SK-N-SH treated with all-trans-retinoic acid at 6 μM for 48 hours (cell line): ENCODE measurements at regions not wholly inside any gene's neighbourhood (a gene's known extent, or its start where the extent isn't known, plus 50 kb on each side); places are given as distances from the start of the nearest gene placed in this dataset.

Experiments used
- ATAC-seq: fragments of 200-7000 bp; cut with Tn5 transposase; 3 replicates; pipeline ENCODE4 v1.9.1; 2020; ENCODE audit warnings: mild to moderate bottlenecking, moderate library complexity
- ARNTL ChIP-seq: fragments of 450-650 bp; formaldehyde crosslinking; IDR thresholded peaks from 2 replicates; pipeline ENCODE4 v1.5.0; 2020; ENCODE audit warnings: low read depth, mild to moderate bottlenecking, moderate library complexity, borderline replicate concordance
- CREB5 ChIP-seq: fragments of 250-450 bp; sonication (Bioruptor Pico); IDR thresholded peaks from 2 replicates; pipeline ENCODE4 v1.5.1; 2020; ENCODE audit warnings: low read depth, mild to moderate bottlenecking, moderate library complexity
- CSDC2 ChIP-seq: fragments of 250-450 bp; sonication (Bioruptor Pico); IDR thresholded peaks from 2 replicates; pipeline ENCODE4 v1.5.0; 2020; ENCODE audit warnings: mild to moderate bottlenecking, moderate library complexity
- ESRRG ChIP-seq: fragments of 250-450 bp; sonication (Bioruptor Pico); IDR thresholded peaks from 2 replicates; pipeline ENCODE4 v1.6.1; 2021; ENCODE audit warnings: mild to moderate bottlenecking
- GLIS3 ChIP-seq: fragments of 250-450 bp; sonication (Bioruptor Pico); IDR thresholded peaks from 2 replicates; pipeline ENCODE4 v1.5.0; 2020; ENCODE audit warnings: mild to moderate bottlenecking, moderate library complexity
- ISL1 ChIP-seq: fragments of 250-450 bp; sonication (Bioruptor Pico); IDR thresholded peaks from 2 replicates; pipeline ENCODE4 v2.1.2; 2022; ENCODE audit warnings: mild to moderate bottlenecking, moderate library complexity
- OSR1 ChIP-seq: fragments of 250-450 bp; sonication (Bioruptor Pico); IDR thresholded peaks from 2 replicates; pipeline ENCODE4 v1.8.0; 2022; ENCODE audit warnings: moderate library complexity, mild to moderate bottlenecking, inconsistent platforms
- PATZ1 ChIP-seq: fragments of 250-450 bp; sonication (Bioruptor Pico); IDR thresholded peaks from 2 replicates; pipeline ENCODE4 v1.8.0; 2020; ENCODE audit warnings: mild to moderate bottlenecking, moderate library complexity, borderline replicate concordance
- POU6F1 ChIP-seq: fragments of 250-450 bp; sonication (Bioruptor Pico); IDR thresholded peaks from 2 replicates; pipeline ENCODE4 v1.8.0; 2021; ENCODE audit warnings: low read depth, mild to moderate bottlenecking, moderate library complexity, borderline replicate concordance
- RARB ChIP-seq: fragments of 250-450 bp; sonication (Bioruptor Pico); IDR thresholded peaks from 2 replicates; pipeline ENCODE4 v1.8.0; 2021; ENCODE audit warnings: mild to moderate bottlenecking, moderate library complexity
- SNAI2 ChIP-seq: fragments of 250-450 bp; sonication (Bioruptor Pico); IDR thresholded peaks from 2 replicates; pipeline ENCODE4 v1.5.0; 2020; ENCODE audit warnings: mild to moderate bottlenecking, moderate library complexity
- TCF4 ChIP-seq: fragments of 250-450 bp; sonication (Bioruptor Pico); IDR thresholded peaks from 2 replicates; pipeline ENCODE4 v1.8.0; 2021; ENCODE audit warnings: mild to moderate bottlenecking, moderate library complexity, borderline replicate concordance
- TOX ChIP-seq: fragments of 250-450 bp; sonication (Bioruptor Pico); IDR thresholded peaks from 2 replicates; pipeline ENCODE4 v1.8.0; 2021; ENCODE audit warnings: mild to moderate bottlenecking, moderate library complexity, borderline replicate concordance
- TSHZ2 ChIP-seq: fragments of 250-450 bp; sonication (Bioruptor Pico); IDR thresholded peaks from 2 replicates; pipeline ENCODE4 v1.5.0; 2020; ENCODE audit warnings: mild to moderate bottlenecking, moderate library complexity
- ZC3H10 ChIP-seq: fragments of 250-450 bp; sonication (Bioruptor Pico); IDR thresholded peaks from 2 replicates; pipeline ENCODE4 v1.5.1; 2021; ENCODE audit warnings: mild to moderate bottlenecking, moderate library complexity
- ZFP3 ChIP-seq: fragments of 250-450 bp; sonication (Bioruptor Pico); IDR thresholded peaks from 2 replicates; pipeline ENCODE4 v1.5.0; 2020; ENCODE audit warnings: mild to moderate bottlenecking, moderate library complexity
- ZFP30 ChIP-seq: fragments of 450-650 bp; formaldehyde crosslinking; IDR thresholded peaks from 2 replicates; pipeline ENCODE4 v1.5.0; 2022; ENCODE audit warnings: mild to moderate bottlenecking, moderate library complexity
- ZNF565 ChIP-seq: fragments of 450-650 bp; formaldehyde crosslinking; conservative IDR thresholded peaks from 2 replicates; pipeline ENCODE4 v1.5.0; 2020; ENCODE audit warnings: low read depth, mild to moderate bottlenecking, moderate library complexity
- ZNF8 ChIP-seq: fragments of 450-650 bp; formaldehyde crosslinking; IDR thresholded peaks from 2 replicates; pipeline ENCODE4 v1.5.0; 2020; ENCODE audit warnings: mild to moderate bottlenecking, moderate library complexity

- ATAC-seq: no peak
Measured at GRCh38 chr13:91020461-91021034, 326.9 kb upstream of the MIR17HG start.

GRCh38 chr13:91024157-91024792 lies 323.2 kb upstream of the MIR17HG start:
- TF ChIP-seq TOX (no peak), PATZ1 (CRISPR knock-in tag) (no peak), ZFP3 (no peak), CREB5 (CRISPR knock-in tag) (no peak), OSR1 (CRISPR knock-in tag) (no peak), SNAI2 (CRISPR knock-in tag) (no peak)
- ATAC-seq: no peak

More at GRCh38 chr13:91020461-91021034, 326.9 kb upstream of the MIR17HG start:
- TF ChIP-seq ISL1 (no peak), ZNF8 (no peak), RARB (CRISPR knock-in tag) (no peak), OSR1 (CRISPR knock-in tag) (no peak), CSDC2 (no peak), TCF4 (CRISPR knock-in tag) (no peak), TSHZ2 (CRISPR knock-in tag) (no peak), ZFP30 (CRISPR knock-in tag) (no peak)

GRCh38 chr13:91025442-91025841 lies 322.0 kb upstream of the MIR17HG start:
- TF ChIP-seq ESRRG: no peak
- TF ChIP-seq ZC3H10 (CRISPR knock-in tag): no peak
- no peak for TF ChIP-seq ZNF8
- TF ChIP-seq TSHZ2 (CRISPR knock-in tag): no peak
- TF ChIP-seq TCF4 (CRISPR knock-in tag): no peak
- no peak for TF ChIP-seq GLIS3 (CRISPR knock-in tag)
- TF ChIP-seq ARNTL (CRISPR knock-in tag): no peak
- no peak for ATAC-seq

- ATAC-seq: no peak
- TF ChIP-seq PATZ1 (CRISPR knock-in tag) (no peak), ZFP3 (no peak), SNAI2 (CRISPR knock-in tag) (no peak), GLIS3 (CRISPR knock-in tag) (no peak), POU6F1 (CRISPR knock-in tag) (no peak), ZNF8 (no peak), ZFP30 (CRISPR knock-in tag) (no peak), CSDC2 (no peak), TSHZ2 (CRISPR knock-in tag) (no peak), ZNF565 (CRISPR knock-in tag) (no peak)
Measured at GRCh38 chr13:91031508-91031907, 316.0 kb upstream of the MIR17HG start.
